Activated naive CD8-positive, alpha-beta T cell treated with anti-CD3 and anti-CD28 coated beads, Interleukin-2, amount 10 ng/mL, durations not matched to agents 7 days and 5 days (primary cell): ENCODE measurements at regions not wholly inside any gene's neighbourhood (a gene's known extent, or its start where the extent isn't known, plus 50 kb on each side); places are given as distances from the start of the nearest gene placed in this dataset.

Experiments
- ATAC-seq: fragments of 150-1000 bp; cut with Tn5 transposase; one replicate; pipeline ENCODE4 v1.10.0; 2021; ENCODE audit warnings: low read depth, moderate library complexity
- POLR2A ChIA-PET: fragments of 350-600 bp; sonication (Branson Sonifier 250); formaldehyde crosslinking; loops from one replicate; lab custom pipeline; 2021; ENCODE audit warnings: antibody characterized with exemption; lab: Charles Lee
- DNase-seq: peaks from one replicate; pipeline ENCODE4 v3.0.0; 2021
- H3K27ac Mint-ChIP-seq: one replicate; pipeline ENCODE4 v1.8.0; 2022; ENCODE audit warnings: mild to moderate bottlenecking, mixed read lengths
- H3K27me3 Mint-ChIP-seq: one replicate; pipeline ENCODE4 v1.8.0; 2022; ENCODE audit warnings: mild to moderate bottlenecking, moderate library complexity, mixed read lengths
- H3K36me3 Mint-ChIP-seq: one replicate; pipeline ENCODE4 v1.8.0; 2021; ENCODE audit warnings: mild to moderate bottlenecking, mixed read lengths
- H3K4me1 Mint-ChIP-seq: one replicate; pipeline ENCODE4 v1.8.0; 2021; ENCODE audit warnings: mixed read lengths
- H3K4me3 Mint-ChIP-seq: one replicate; pipeline ENCODE4 v1.8.0; 2022; ENCODE audit warnings: mild to moderate bottlenecking, moderate library complexity, mixed read lengths
- H3K9me3 Mint-ChIP-seq: one replicate; pipeline ENCODE4 v1.8.0; 2021; ENCODE audit warnings: mixed read lengths

DNA sequence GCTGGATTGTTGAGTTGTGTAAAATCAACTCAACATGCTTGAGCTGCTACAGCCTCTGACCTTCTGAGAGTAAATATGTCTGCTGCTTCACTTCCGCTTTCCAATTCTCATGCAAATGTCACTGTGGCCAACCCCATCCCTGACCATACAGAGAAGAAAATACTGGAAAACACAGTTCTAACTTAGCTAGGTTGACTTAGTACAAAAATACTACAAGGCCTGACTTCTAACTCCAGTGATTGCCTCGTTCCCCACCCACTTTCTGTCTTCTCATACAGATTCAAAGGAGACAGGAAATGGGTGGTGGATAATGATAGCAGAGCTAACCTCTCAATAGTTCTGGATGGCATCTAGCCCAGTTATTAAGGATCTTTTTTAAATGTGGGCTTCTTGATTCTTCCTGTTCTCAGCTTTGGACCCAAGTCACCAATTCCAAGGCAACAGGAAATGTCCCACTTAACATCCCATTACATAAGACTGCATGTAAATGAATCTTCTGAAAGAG lies 226.6 kb upstream of the SLC24A2 start:
- DNase-seq, result no peak
- Mint-ChIP-seq H3K9me3 (peaks cover 20% of the 10 kb centered on the region), H3K27me3 (no peaks in the 10 kb centered on the region), H3K36me3 (peaks cover 41% of the 10 kb centered on the region), H3K4me3 (peak overlapping the region; percentile 58), H3K27ac (peak overlapping the region; percentile 88), H3K4me1 (peaks cover 23% of the 10 kb centered on the region)
- POLR2A ChIA-PET, result interaction anchor here (1.2 to 1.5 kb wide), 3 partner anchors 13 to 26 kb away, joined by 3 to 9 read pairs (median 3); no protein-coding TSS in a partner anchor
- peak; percentile 84 for ATAC-seq

DNA sequence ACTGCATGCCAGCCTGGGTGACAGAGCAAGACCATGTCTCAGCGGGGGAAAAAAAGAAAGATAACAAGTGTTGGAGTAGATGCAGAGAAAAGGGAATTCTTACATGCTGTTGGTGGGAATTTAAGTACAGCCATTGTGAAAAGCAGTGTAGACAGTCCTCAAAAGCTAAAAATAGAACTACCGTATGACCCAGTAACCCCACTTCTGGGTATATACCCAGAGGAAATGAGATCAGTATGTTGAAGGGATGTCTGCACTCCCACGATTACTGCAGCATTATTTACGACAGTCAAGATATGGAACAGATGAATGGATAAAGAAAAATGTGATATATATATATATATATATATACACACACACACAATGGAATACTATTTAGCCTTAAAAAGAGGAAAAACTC lies 225.3 kb upstream of the SLC24A2 start:
- H3K4me3 Mint-ChIP-seq, result peak overlapping the region; percentile 3
- POLR2A ChIA-PET, result no interaction called here

DNA sequence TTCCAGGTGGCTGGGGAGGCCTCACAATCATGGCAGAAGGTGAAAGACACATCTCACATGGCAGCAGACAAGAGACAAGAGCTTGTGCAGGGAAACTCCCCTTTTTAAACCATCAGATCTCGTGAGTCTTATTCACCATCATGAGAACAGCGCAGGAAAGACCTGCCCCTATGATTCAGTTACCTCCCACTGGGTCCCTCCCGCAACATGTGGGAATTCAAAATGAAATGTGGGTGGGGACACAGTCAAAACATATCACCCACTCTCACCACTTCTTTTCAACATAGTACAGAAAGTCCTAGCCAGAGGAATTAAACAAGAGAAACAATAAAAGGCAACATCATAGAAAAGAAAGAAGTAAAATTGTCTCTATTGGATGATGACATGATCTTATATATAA lies 223.4 kb upstream of the SLC24A2 start:
- H3K36me3 Mint-ChIP-seq, result peaks cover 35% of the 10 kb centered on the region
- ATAC-seq (no peak), DNase-seq (no peak)
- peaks cover 13% of the 10 kb centered on the region for H3K9me3 Mint-ChIP-seq
- H3K27me3 Mint-ChIP-seq, result no peaks in the 10 kb centered on the region
- H3K4me1 Mint-ChIP-seq, result peaks cover 25% of the 10 kb centered on the region
- H3K4me3 Mint-ChIP-seq, result no peak overlapping the region
- H3K27ac Mint-ChIP-seq, result no peak overlapping the region
- POLR2A ChIA-PET, result no interaction called here

More for the DNA sequence above, 225.3 kb upstream of the SLC24A2 start:
- Mint-ChIP-seq H3K27me3 (no peaks in the 10 kb centered on the region), H3K4me1 (peaks cover 25% of the 10 kb centered on the region), H3K9me3 (peaks cover 14% of the 10 kb centered on the region), H3K36me3 (peaks cover 41% of the 10 kb centered on the region), H3K27ac (peak overlapping the region; percentile 65)
- DNase-seq, result no peak
- ATAC-seq, result no peak

DNA sequence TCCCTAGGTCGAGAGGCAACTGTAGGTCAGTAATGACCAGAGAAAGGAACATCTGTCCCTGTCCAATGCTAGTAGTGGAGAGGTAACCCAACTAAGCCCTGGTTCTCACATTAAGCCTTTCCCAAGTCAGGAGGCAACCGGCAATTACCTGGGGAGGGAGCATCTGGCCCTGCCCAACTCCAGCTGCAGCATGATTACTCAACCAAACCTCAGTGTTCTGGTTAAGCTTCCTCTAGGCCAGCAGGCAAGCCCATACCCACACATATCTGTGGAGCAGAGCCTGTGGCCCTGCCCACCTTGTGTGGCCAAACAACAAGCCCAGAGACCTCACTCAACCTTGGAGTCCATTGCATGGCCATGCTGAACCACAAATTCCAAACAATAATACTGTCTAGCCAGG lies 220.8 kb upstream of the SLC24A2 start:
- H3K27me3 Mint-ChIP-seq, result no peaks in the 10 kb centered on the region
- no peak overlapping the region for H3K27ac Mint-ChIP-seq
- POLR2A ChIA-PET, result interaction anchor here (0.6 to 1.3 kb wide), 2 partner anchors 10 to 258 kb away, joined by 3 to 4 read pairs; no protein-coding TSS in a partner anchor
- H3K4me1 Mint-ChIP-seq, result peaks cover 12% of the 10 kb centered on the region
- no peak for ATAC-seq
- no peak for DNase-seq
- no peak overlapping the region for H3K4me3 Mint-ChIP-seq
- peaks cover 27% of the 10 kb centered on the region for H3K36me3 Mint-ChIP-seq
- H3K9me3 Mint-ChIP-seq, result peaks cover 11% of the 10 kb centered on the region

DNA sequence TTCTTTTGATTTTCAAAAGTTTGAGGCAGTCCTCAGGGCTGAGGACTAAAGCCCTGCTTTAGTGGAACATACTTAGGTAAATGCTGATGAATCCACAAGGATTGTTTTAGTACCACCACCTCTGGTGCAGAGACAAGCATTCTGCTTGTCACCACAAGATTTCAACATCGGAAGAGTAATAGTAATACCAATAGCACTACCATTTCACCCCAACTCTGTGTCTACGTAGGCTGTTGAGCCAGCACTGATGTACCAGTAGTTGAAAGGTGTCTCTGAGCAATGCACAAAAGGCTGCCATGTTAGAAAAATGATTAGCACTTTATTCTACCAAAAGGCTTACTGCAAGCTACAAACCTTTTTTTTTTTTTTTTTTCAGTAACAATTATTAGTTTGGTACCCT lies 213.2 kb upstream of the SLC24A2 start:
- H3K27me3 Mint-ChIP-seq, result no peaks in the 10 kb centered on the region
- peaks cover 8% of the 10 kb centered on the region for H3K9me3 Mint-ChIP-seq
- DNase-seq (no peak), ATAC-seq (no peak)
- POLR2A ChIA-PET, result interaction anchor here (1.1 kb wide), 1 partner anchor 13 kb away, joined by 3 read pairs; no protein-coding TSS in a partner anchor
- H3K4me1 Mint-ChIP-seq, result peaks cover 30% of the 10 kb centered on the region
- H3K36me3 Mint-ChIP-seq, result peaks cover 13% of the 10 kb centered on the region
- H3K4me3 Mint-ChIP-seq, result no peak overlapping the region
- no peak overlapping the region for H3K27ac Mint-ChIP-seq

DNA sequence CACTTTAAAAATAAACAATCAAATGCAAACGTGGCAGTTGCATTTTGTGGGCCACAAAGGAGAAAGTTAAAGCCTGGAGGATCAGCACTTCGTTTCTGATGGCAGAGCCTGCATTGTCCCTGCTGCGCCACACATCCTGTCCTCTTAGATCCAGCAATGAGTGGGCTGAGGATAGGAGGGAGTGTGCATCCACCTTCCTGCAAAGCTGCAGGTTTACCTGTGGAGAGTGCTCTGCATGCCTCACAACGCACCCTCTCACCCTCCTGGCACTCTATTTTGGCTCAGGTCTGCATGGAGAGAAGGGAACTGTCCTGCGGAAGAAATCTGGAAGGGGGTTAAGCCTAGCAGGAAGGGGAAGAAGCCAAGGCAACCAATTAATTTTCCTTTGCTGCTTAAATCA lies 212.2 kb upstream of the SLC24A2 start:
- Mint-ChIP-seq H3K27ac (no peak overlapping the region), H3K4me1 (peaks cover 34% of the 10 kb centered on the region), H3K27me3 (no peaks in the 10 kb centered on the region), H3K9me3 (peaks cover 12% of the 10 kb centered on the region), H3K4me3 (no peak overlapping the region), H3K36me3 (peaks cover 17% of the 10 kb centered on the region)
- ATAC-seq (no peak), DNase-seq (no peak)
- POLR2A ChIA-PET, result no interaction called here

DNA sequence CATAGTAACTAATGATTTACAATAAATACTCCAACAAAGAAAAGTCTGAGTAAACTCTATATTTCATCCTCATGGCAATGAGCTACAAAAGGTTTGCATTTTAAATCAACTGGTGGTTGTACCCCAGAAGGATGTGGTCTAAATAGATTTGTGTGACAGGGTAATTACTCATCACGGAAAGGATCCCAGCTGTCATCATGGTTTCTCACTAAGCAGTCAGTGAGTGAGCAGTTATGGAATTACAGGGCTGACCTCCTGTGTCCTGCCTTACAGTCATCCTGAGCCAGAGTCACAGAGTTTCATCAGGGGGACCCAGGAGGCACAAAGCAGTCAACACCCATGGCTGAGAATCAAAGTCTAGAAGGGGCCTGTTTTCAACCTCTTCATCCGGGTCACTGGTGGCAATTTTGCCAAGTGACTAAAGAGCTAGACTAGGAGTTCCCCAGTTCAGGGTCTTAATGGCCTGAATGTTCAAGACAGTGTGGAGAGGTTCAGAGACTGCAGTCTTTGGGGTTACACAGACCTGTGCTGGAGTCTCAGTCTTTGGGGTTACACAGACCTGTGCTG lies 210.7 kb upstream of the SLC24A2 start:
- Mint-ChIP-seq H3K4me3 (peak overlapping the region; percentile 50), H3K4me1 (peaks cover 40% of the 10 kb centered on the region), H3K36me3 (peaks cover 20% of the 10 kb centered on the region), H3K27ac (peak overlapping the region; percentile 93), H3K9me3 (peaks cover 12% of the 10 kb centered on the region), H3K27me3 (no peaks in the 10 kb centered on the region)
- peak; percentile 95 for ATAC-seq
- POLR2A ChIA-PET, result interaction anchor here (0.6 to 2.9 kb wide), 11 partner anchors 10 to 685 kb away, joined by 3 to 24 read pairs (median 6); partner anchors contain the start of genes FOCAD and MLLT3
- DNase-seq, result peak; percentile 58

DNA sequence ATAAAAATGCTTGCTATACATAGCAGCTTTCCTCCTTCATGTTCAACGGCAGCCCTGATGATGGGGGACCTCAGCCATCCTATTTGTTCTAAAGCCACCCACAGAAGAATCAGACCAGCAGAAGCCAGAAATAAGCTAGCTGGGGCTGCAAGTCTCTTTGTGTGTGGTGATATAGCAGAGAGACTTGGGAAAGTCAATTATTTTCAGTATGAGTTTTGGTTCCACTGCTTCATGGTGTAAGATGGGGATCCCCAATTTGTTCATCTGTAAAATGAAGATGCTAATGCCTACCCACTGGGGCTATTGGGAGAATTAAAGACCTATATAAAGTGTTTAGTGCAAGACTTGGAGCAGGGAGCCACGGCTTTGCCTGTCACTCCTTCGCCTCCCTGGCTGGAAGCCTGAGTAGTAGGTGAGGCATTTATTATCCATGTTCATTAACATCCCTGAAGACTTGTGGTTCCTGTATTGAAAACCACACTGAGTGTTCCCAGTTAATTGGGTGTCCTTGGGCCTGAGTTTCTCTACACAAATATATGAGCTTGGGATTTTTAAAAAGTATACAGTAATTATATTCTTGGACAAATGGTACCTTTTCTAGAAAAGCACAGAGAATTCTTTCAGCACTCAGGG lies 210.1 kb upstream of the SLC24A2 start:
- peaks cover 42% of the 10 kb centered on the region for H3K4me1 Mint-ChIP-seq
- no peak for ATAC-seq
- H3K27ac Mint-ChIP-seq, result peak overlapping the region; percentile 93
- no peaks in the 10 kb centered on the region for H3K27me3 Mint-ChIP-seq
- H3K9me3 Mint-ChIP-seq, result peaks cover 11% of the 10 kb centered on the region
- peaks cover 20% of the 10 kb centered on the region for H3K36me3 Mint-ChIP-seq
- no peak for DNase-seq
- peak overlapping the region; percentile 50 for H3K4me3 Mint-ChIP-seq
- POLR2A ChIA-PET, result interaction anchor here (1.0 to 2.9 kb wide), 8 partner anchors 16 to 623 kb away, joined by 3 to 24 read pairs (median 6); partner anchors contain the start of gene MLLT3

DNA sequence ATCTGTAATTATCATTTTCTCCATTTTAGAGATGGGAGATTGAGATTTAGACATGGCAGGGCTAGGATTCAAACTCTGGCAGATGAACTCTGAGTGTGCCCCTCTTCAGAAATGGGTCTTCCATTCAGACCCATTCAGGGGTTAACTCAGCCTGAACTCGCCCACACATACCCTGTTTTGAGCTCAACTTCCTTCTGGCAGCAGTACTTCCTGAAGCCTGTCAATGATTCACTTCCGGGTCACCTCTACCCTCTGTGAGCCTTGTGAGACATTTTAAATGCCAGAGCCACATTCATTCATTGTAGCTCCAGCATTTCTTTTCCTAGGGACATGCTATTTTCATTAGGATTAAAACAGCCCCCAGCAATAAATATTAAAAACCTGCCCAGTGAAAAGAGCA lies 209.3 kb upstream of the SLC24A2 start:
- H3K4me3 Mint-ChIP-seq, result peak overlapping the region; percentile 31
- POLR2A ChIA-PET, result interaction anchor here (1.0 to 2.9 kb wide), 2 partner anchors 211 to 624 kb away, joined by 3 to 24 read pairs; partner anchors contain the start of gene MLLT3
- peaks cover 46% of the 10 kb centered on the region for H3K4me1 Mint-ChIP-seq
- ATAC-seq, result no peak
- no peaks in the 10 kb centered on the region for H3K27me3 Mint-ChIP-seq
- DNase-seq, result no peak
- peak overlapping the region; percentile 93 for H3K27ac Mint-ChIP-seq
- peaks cover 11% of the 10 kb centered on the region for H3K9me3 Mint-ChIP-seq
- H3K36me3 Mint-ChIP-seq, result peaks cover 20% of the 10 kb centered on the region

DNA sequence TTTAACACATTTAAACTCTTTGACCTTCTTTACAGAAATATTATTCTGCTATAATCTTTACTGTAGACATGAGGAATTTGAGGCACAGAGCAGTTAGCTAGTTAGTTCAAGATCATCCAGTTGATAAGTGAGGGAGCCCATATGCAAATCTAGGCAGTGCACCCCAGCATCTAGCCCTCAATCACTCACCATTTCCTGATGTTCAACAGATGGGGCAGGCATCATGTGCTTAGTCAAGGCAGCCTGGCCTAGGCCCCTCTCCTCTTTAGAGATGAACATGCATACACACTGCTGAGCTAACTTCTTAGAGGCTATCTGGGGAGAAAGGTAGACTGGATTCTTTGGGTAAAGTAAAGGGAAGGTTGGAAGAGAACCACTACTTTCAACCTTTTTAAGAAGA lies 206.8 kb upstream of the SLC24A2 start:
- Mint-ChIP-seq H3K27ac (peak overlapping the region; percentile 0), H3K9me3 (peaks cover 11% of the 10 kb centered on the region), H3K4me3 (no peak overlapping the region), H3K4me1 (peaks cover 61% of the 10 kb centered on the region), H3K27me3 (no peaks in the 10 kb centered on the region), H3K36me3 (peaks cover 20% of the 10 kb centered on the region)
- POLR2A ChIA-PET, result no interaction called here
- DNase-seq (no peak), ATAC-seq (peak; percentile 17)

DNA sequence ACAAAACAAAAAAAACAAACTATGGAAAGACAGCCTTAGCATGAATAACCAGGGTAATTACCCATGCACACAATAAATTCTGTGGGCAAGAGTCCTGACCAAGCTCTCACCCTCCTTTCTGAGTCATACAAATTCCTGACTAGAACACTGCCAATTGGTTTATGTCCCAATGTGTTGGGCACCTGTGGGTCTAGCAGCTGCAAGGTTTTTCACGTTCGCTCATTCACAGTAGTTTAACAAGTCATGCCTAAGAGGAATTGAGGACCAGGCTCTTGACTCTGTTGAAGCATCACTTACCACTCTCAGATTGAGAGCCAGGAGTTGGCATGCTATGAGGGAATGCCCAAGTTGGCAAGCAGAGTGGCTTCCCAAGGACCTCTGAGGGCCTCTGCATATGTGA lies 205.5 kb upstream of the SLC24A2 start:
- Mint-ChIP-seq H3K4me3 (no peak overlapping the region), H3K27me3 (no peaks in the 10 kb centered on the region), H3K9me3 (peaks cover 11% of the 10 kb centered on the region), H3K36me3 (peaks cover 20% of the 10 kb centered on the region), H3K4me1 (peaks cover 51% of the 10 kb centered on the region), H3K27ac (no peak overlapping the region)
- ATAC-seq (no peak), DNase-seq (no peak)
- POLR2A ChIA-PET, result interaction anchor here (0.6 kb wide), 1 partner anchor 628 kb away, joined by 3 read pairs; the partner anchor contains the start of gene MLLT3

DNA sequence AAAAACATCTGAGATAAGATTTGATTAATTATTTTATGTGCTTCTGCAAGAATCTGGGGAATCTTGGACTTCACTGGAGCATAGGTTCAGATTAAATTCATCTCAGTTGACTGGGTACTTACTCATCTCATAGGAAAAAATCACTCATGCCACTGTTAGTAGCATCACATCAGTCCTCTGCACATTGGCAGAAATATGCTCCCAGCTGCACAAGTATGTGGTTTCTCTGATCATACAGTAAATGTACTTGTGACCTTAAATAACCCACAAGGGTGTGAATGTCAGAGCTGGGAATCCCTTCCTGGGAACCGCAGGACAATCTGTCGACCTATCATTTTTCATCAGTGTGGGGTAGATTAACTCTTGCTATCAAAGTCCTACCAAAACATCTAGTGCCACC lies 203.7 kb upstream of the SLC24A2 start:
- no peak overlapping the region for H3K27ac Mint-ChIP-seq
- H3K27me3 Mint-ChIP-seq, result no peaks in the 10 kb centered on the region
- no peak for DNase-seq
- ATAC-seq, result peak; percentile 50
- peaks cover 37% of the 10 kb centered on the region for H3K4me1 Mint-ChIP-seq
- H3K9me3 Mint-ChIP-seq, result peaks cover 9% of the 10 kb centered on the region
- peaks cover 12% of the 10 kb centered on the region for H3K36me3 Mint-ChIP-seq
- POLR2A ChIA-PET, result no interaction called here
- H3K4me3 Mint-ChIP-seq, result no peak overlapping the region

DNA sequence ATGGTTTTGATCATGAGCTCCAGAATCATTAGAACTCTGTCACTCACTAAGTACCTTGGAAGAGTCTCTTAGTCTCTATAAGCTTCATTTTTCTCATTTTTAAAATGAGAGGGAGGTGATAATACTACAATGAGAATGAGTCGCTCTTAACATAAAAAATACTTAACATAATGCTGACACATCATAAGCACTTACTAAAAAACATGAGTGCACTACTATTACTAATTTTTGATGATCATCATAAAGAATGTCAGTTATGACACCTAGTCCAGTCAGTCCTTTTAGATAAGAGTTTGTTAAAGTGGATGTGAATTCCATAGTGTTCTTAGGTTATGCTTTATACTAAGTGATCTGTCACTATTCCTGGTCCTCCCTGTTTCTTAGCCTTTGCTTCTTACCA lies 200.4 kb upstream of the SLC24A2 start:
- ATAC-seq (no peak), DNase-seq (no peak)
- no peaks in the 10 kb centered on the region for H3K9me3 Mint-ChIP-seq
- peaks cover 1% of the 10 kb centered on the region for H3K36me3 Mint-ChIP-seq
- H3K27me3 Mint-ChIP-seq, result no peaks in the 10 kb centered on the region
- H3K4me1 Mint-ChIP-seq, result peaks cover 21% of the 10 kb centered on the region
- H3K27ac Mint-ChIP-seq, result no peak overlapping the region
- H3K4me3 Mint-ChIP-seq, result no peak overlapping the region
- POLR2A ChIA-PET, result no interaction called here
